Cardiac fibroblast (primary cell): ENCODE measurements at regions not wholly inside any gene's neighbourhood (a gene's known extent, or its start where the extent isn't known, plus 50 kb on each side); places are given as distances from the start of the nearest gene placed in this dataset.
A peak's percentile ranks its signal among the peaks of the same experiment; 100 is the strongest.

Experiments used
- DNase-seq, 2 donors: peaks; one replicate each; pipeline versions ENCODE4 v3.0.0 to v3.0.0-alpha.2; 2010; ENCODE audit warnings: low read depth in 2 of 2
- H3K4me3 ChIP-seq, 2 donors: replicated peaks in 1 of 2; 1 replicate in 1 of 2; 2 replicates in 1 of 2; pipeline ENCODE4 v1.5.1; 2011; ENCODE audit warnings: low read depth in 2 of 2, low read length in 2 of 2, mild to moderate bottlenecking in 2 of 2, moderate library complexity in 1 of 2
- CTCF ChIP-seq: IDR thresholded peaks from one replicate; pipeline ENCODE4 v1.5.1; 2011; ENCODE audit warnings: low read depth, mild to moderate bottlenecking, low read length, inconsistent platforms

GRCh38 chr16:64416216-64417005 lies 705.5 kb downstream of the CDH11 start:
- peak overlapping the region in 1 of 2 donors; percentile 22 for H3K4me3 ChIP-seq
- no peak for TF ChIP-seq CTCF
- DNase-seq = peak; percentile 48 to 71

GRCh38 chr16:64412578-64413280 lies 709.1 kb downstream of the CDH11 start:
- no peak for TF ChIP-seq CTCF
- DNase-seq = peak in 1 of 2 donors; percentile 75
- H3K4me3 ChIP-seq = no peak overlapping the region

GRCh38 chr16:64410306-64410705 lies 711.6 kb downstream of the CDH11 start:
- no peak overlapping the region for H3K4me3 ChIP-seq
- DNase-seq = peak in 1 of 2 donors; percentile 44
- TF ChIP-seq CTCF = no peak

GRCh38 chr16:64409783-64410210 lies 712.1 kb downstream of the CDH11 start:
- no peak overlapping the region for H3K4me3 ChIP-seq
- DNase-seq = peak in 1 of 2 donors; percentile 47
- TF ChIP-seq CTCF = no peak

GRCh38 chr16:64408699-64409098 lies 713.2 kb downstream of the CDH11 start:
- no peak for DNase-seq
- no peak overlapping the region for H3K4me3 ChIP-seq
- no peak for TF ChIP-seq CTCF

GRCh38 chr16:64406770-64407181 lies 715.1 kb downstream of the CDH11 start:
- TF ChIP-seq CTCF = no peak
- no peak for DNase-seq
- H3K4me3 ChIP-seq = no peak overlapping the region
